Fibroblast of lung (primary cell): ENCODE measurements at regions not wholly inside any gene's neighbourhood (a gene's known extent, or its start where the extent isn't known, plus 50 kb on each side); places are given as distances from the start of the nearest gene placed in this dataset.
A peak's percentile ranks its signal among the peaks of the same experiment; 100 is the strongest.

Experiments used
- DNase-seq, 2 donors: peaks; one replicate each; pipeline versions ENCODE4 v3.0.0 to v3.0.0-alpha.2; 2010; ENCODE audit warnings: low read depth in 2 of 2
- H2AFZ ChIP-seq: 2 replicates; pipeline ENCODE4 v1.5.1; 2012; ENCODE audit warnings: low read length, control low read depth, inconsistent platforms
- H3K27ac ChIP-seq: 2 replicates; pipeline ENCODE4 v1.5.1; 2011; ENCODE audit warnings: low read length, control low read depth; ENCODE audit not compliant: insufficient read depth
- H3K27me3 ChIP-seq: 2 replicates; pipeline ENCODE4 v1.5.1; 2011; ENCODE audit warnings: mild to moderate bottlenecking, low read length; ENCODE audit not compliant: control insufficient read depth, insufficient read depth
- H3K36me3 ChIP-seq: 2 replicates; pipeline ENCODE4 v1.5.1; 2011; ENCODE audit warnings: low read length; ENCODE audit not compliant: control insufficient read depth, insufficient read depth
- H3K4me1 ChIP-seq: 2 replicates; pipeline ENCODE4 v1.5.1; 2011; ENCODE audit warnings: low read length; ENCODE audit not compliant: control insufficient read depth, insufficient read depth; ENCODE audit errors: extremely low read depth
- H3K4me2 ChIP-seq: 2 replicates; pipeline ENCODE4 v1.5.1; 2011; ENCODE audit warnings: low read length, control low read depth; ENCODE audit not compliant: insufficient read depth; ENCODE audit errors: extremely low read depth
- H3K4me3 ChIP-seq, 4 experiments: fragments of 200-600 bp in 1 of 4; sonication (generic) in 1 of 4; replicated peaks in 1 of 4; 2 replicates each; pipeline ENCODE4 v1.5.1; 2011 to 2016; ENCODE audit warnings: low read length in 4 of 4, low read depth in 3 of 4, mild to moderate bottlenecking in 3 of 4, control low read depth in 2 of 4, inconsistent platforms in 1 of 4, mixed read lengths in 1 of 4; ENCODE audit not compliant: insufficient read depth in 1 of 4; ENCODE audit errors: control extremely low read depth in 1 of 4
- H3K79me2 ChIP-seq: 2 replicates; pipeline ENCODE4 v1.5.1; 2012; ENCODE audit warnings: mild to moderate bottlenecking, low read length, inconsistent platforms; ENCODE audit not compliant: control insufficient read depth, insufficient read depth
- H3K9ac ChIP-seq: 2 replicates; pipeline ENCODE4 v1.5.1; 2011; ENCODE audit warnings: mild to moderate bottlenecking, low read length, control low read depth; ENCODE audit not compliant: insufficient read depth
- H3K9me3 ChIP-seq: 2 replicates; pipeline ENCODE4 v1.5.1; 2012; ENCODE audit warnings: low read depth, low read length; ENCODE audit not compliant: control insufficient read depth, insufficient read depth
- H4K20me1 ChIP-seq: 2 replicates; pipeline ENCODE4 v1.5.1; 2011; ENCODE audit warnings: low read length; ENCODE audit not compliant: control insufficient read depth, insufficient read depth; ENCODE audit errors: extremely low read depth
- CTCF ChIP-seq, 2 donors: IDR thresholded peaks in 1 of 2; conservative IDR thresholded peaks in 1 of 2; 1 replicate in 1 of 2; 2 replicates in 1 of 2; pipeline ENCODE4 v1.5.1; 2011 to 2012; ENCODE audit warnings: low read length in 2 of 2, control low read depth in 1 of 2, inconsistent platforms in 1 of 2, low read depth in 1 of 2, mild to moderate bottlenecking in 1 of 2
- EZH2 ChIP-seq: IDR thresholded peaks from 2 replicates; pipeline ENCODE4 v1.5.1; 2012; ENCODE audit warnings: low read length, control low read depth, mild to moderate bottlenecking; ENCODE audit errors: missing control alignments

DNA sequence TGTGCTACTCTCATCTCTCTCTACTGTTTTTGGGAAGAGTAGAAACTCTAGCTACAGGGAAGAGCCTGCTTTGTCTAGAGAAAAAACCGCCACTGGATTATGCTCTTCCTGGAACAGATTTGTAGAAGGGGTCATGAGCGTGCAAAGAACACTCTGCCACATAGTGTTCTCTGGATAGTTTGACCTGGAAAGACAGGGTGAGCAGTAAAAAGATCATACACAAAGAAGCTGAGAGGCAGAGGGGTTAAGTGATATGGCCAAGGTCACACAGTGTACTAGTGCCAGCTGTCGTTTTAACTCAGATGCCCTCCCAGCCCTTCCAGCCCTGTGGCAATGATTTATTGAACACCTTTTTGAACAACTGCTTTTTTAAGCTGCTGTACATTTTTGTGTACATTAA is 182.2 kb downstream of the NNT start:
- H2AFZ ChIP-seq = no peak overlapping the region

DNA sequence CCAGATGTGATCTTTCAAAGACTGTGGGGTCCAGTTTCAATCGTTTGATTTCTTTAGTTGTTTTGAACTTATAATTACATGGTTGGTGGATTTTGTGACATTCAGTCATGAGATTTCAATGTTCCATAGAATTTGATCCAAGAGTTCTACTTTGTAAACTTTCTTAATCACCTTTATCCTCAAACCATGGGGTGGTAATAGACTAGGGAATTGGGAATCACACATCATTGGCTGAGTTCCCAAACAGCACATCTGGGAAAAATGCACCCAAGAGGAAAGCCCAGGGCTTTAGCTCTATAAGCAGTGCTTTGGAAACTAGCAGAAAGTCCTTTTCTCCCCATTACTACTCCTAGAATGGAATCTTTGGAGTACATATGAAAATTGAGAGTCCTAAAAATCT is 177.6 kb downstream of the NNT start:
- H4K20me1 ChIP-seq = no peaks in the 10 kb centered on the region
- H3K4me1 ChIP-seq = no peaks in the 10 kb centered on the region
- TF ChIP-seq EZH2 (no peak), CTCF (conservative IDR thresholded peaks at IDR 0.05 in 1 of 2, IDR thresholded peaks at IDR 0.05 in 1 of 2; ENCODE audit: low read depth in 1 of 2, low read length in 2 of 2) (no peak)
- no peak overlapping the region for H3K27ac ChIP-seq
- H3K9me3 ChIP-seq = no peaks in the 10 kb centered on the region
- H3K4me3 ChIP-seq = no peak overlapping the region
- H2AFZ ChIP-seq = no peak overlapping the region
- DNase-seq = peak; percentile 20 to 96
- no peaks in the 10 kb centered on the region for H3K27me3 ChIP-seq
- peak overlapping the region; percentile 11 for H3K4me2 ChIP-seq
- no peaks in the 10 kb centered on the region for H3K36me3 ChIP-seq
- no peaks in the 10 kb centered on the region for H3K79me2 ChIP-seq
- H3K9ac ChIP-seq = no peak overlapping the region

More for the DNA sequence above, 182.2 kb downstream of the NNT start:
- H3K27me3 ChIP-seq = no peaks in the 10 kb centered on the region
- DNase-seq = no peak
- no peaks in the 10 kb centered on the region for H3K79me2 ChIP-seq
- H3K27ac ChIP-seq = no peak overlapping the region
- H3K4me2 ChIP-seq = no peak overlapping the region
- no peaks in the 10 kb centered on the region for H3K9me3 ChIP-seq
- no peak overlapping the region for H3K9ac ChIP-seq
- no peaks in the 10 kb centered on the region for H3K4me1 ChIP-seq
- no peak overlapping the region for H3K4me3 ChIP-seq
- H4K20me1 ChIP-seq = no peaks in the 10 kb centered on the region
- no peaks in the 10 kb centered on the region for H3K36me3 ChIP-seq
- no peak for TF ChIP-seq EZH2
- no peak for TF ChIP-seq CTCF (conservative IDR thresholded peaks at IDR 0.05 in 1 of 2, IDR thresholded peaks at IDR 0.05 in 1 of 2; ENCODE audit: low read depth in 1 of 2, low read length in 2 of 2)

GRCh38 chr5:43774881-43775399 is 172.0 kb downstream of the NNT start:
- TF ChIP-seq EZH2 (no peak), CTCF (conservative IDR thresholded peaks at IDR 0.05 in 1 of 2, IDR thresholded peaks at IDR 0.05 in 1 of 2; ENCODE audit: low read depth in 1 of 2, low read length in 2 of 2) (no peak)
- H3K9ac ChIP-seq = no peak overlapping the region
- no peak for DNase-seq
- no peaks in the 10 kb centered on the region for H3K79me2 ChIP-seq
- H4K20me1 ChIP-seq = no peaks in the 10 kb centered on the region
- H3K9me3 ChIP-seq = no peaks in the 10 kb centered on the region
- H3K4me1 ChIP-seq = peaks cover 3% of the 10 kb centered on the region
- no peak overlapping the region for H2AFZ ChIP-seq
- no peaks in the 10 kb centered on the region for H3K27me3 ChIP-seq
- no peak overlapping the region for H3K4me2 ChIP-seq
- H3K27ac ChIP-seq = no peak overlapping the region
- H3K4me3 ChIP-seq = no peak overlapping the region
- H3K36me3 ChIP-seq = no peaks in the 10 kb centered on the region
